Upper lobe of right lung (tissue), 1 donor: ENCODE measurements at regions not wholly inside any gene's neighbourhood (a gene's known extent, or its start where the extent isn't known, plus 50 kb on each side); places are given as distances from the start of the nearest gene placed in this dataset.
A peak's percentile ranks its signal among the peaks of the same experiment; 100 is the strongest.

Experiments used
- ATAC-seq: fragments of 200-7000 bp; cut with Tn5 transposase; one replicate; pipeline ENCODE4 v1.9.1; 2020; ENCODE audit warnings: mild to moderate bottlenecking, moderate library complexity
- DNase-seq: peaks from one replicate; pipeline ENCODE4 v3.0.0-alpha.2; 2020
- H3K27ac ChIP-seq: fragments of 200-600 bp; one replicate; pipeline ENCODE4 v1.8.0; 2022
- H3K27me3 ChIP-seq: fragments of 200-600 bp; one replicate; pipeline ENCODE4 v1.8.0; 2022; ENCODE audit warnings: mild to moderate bottlenecking
- H3K36me3 ChIP-seq: fragments of 200-600 bp; one replicate; pipeline ENCODE4 v1.8.0; 2022
- H3K4me1 ChIP-seq: fragments of 200-600 bp; one replicate; pipeline ENCODE4 v1.8.0; 2022
- H3K4me3 ChIP-seq: fragments of 200-600 bp; one replicate; pipeline ENCODE4 v1.8.0; 2022; ENCODE audit warnings: mild to moderate bottlenecking
- H3K9me3 ChIP-seq: fragments of 200-600 bp; one replicate; pipeline ENCODE4 v1.8.0; 2022
- intact Hi-C: fragments of 100-400 bp; cut with DNase I; formaldehyde crosslinking; loops from one replicate; pipeline ENCODE4 v1.11.0; 2022
- TF ChIP-seq, protein P1 (sequence below): fragments of 200-600 bp; IDR thresholded peaks from one replicate; pipeline ENCODE4 v1.8.0; 2022; ENCODE audit warnings: antibody characterized with exemption
- donor health status: DM: no; HTN: yes; CAD: no; lungs with severe emphysema.

DNA sequence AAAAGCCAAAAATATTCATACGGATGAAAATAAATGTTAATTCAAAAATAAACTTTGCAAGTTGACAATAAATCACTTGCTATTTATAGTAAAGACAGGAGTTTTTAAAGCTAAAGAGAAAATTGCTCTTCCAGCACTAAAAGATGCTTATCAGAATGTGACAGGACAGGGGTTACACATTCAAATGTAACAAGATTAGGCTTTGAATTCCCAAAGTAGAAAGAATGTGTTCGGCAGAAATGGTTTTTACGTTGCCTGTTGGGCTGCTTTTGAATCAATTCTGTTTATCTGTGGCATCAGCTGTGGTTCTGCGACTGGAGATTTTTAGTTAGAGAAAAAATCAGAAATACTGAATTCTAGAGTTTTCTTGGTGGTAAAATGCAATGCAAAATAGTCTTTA lies 669.4 kb downstream of the CPS1 start:
- H3K27me3 ChIP-seq: no peaks in the 10 kb centered on the region
- TF ChIP-seq, protein P1, sequence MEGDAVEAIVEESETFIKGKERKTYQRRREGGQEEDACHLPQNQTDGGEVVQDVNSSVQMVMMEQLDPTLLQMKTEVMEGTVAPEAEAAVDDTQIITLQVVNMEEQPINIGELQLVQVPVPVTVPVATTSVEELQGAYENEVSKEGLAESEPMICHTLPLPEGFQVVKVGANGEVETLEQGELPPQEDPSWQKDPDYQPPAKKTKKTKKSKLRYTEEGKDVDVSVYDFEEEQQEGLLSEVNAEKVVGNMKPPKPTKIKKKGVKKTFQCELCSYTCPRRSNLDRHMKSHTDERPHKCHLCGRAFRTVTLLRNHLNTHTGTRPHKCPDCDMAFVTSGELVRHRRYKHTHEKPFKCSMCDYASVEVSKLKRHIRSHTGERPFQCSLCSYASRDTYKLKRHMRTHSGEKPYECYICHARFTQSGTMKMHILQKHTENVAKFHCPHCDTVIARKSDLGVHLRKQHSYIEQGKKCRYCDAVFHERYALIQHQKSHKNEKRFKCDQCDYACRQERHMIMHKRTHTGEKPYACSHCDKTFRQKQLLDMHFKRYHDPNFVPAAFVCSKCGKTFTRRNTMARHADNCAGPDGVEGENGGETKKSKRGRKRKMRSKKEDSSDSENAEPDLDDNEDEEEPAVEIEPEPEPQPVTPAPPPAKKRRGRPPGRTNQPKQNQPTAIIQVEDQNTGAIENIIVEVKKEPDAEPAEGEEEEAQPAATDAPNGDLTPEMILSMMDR: no peak
- no peak overlapping the region for H3K27ac ChIP-seq
- no peak for DNase-seq
- H3K9me3 ChIP-seq: no peaks in the 10 kb centered on the region
- H3K36me3 ChIP-seq: no peaks in the 10 kb centered on the region
- H3K4me1 ChIP-seq: no peaks in the 10 kb centered on the region
- H3K4me3 ChIP-seq: no peak overlapping the region
- intact Hi-C loops: no loop called here
- ATAC-seq: no peak

DNA sequence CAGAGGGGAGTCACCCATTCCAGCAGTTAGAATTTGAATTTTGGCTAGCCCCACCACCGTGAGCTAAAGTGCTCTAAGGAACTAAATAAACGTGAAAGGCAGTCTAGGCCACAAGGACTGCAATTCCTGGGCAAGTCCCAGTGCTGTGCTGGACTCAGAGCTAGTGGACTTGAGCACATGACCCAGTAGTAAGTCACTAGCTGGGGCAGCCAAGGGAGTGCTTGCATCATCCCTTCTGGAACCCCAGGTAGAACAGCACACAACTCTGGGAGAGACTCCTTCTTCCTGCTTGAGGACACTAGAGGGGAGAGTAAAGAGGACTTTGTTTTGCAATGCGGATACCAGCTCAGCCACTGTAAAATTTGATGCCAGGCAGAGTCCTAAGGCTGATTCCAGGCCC lies 672.2 kb downstream of the CPS1 start:
- peak; percentile 96 for ATAC-seq
- Histone ChIP-seq H3K9me3 (no peaks in the 10 kb centered on the region), H3K36me3 (no peaks in the 10 kb centered on the region), H3K27me3 (no peaks in the 10 kb centered on the region), H3K27ac (no peak overlapping the region), H3K4me1 (no peaks in the 10 kb centered on the region), H3K4me3 (no peak overlapping the region)
- intact Hi-C loops: no loop called here
- peak; percentile 64 for DNase-seq
- TF ChIP-seq, protein P1: no peak

DNA sequence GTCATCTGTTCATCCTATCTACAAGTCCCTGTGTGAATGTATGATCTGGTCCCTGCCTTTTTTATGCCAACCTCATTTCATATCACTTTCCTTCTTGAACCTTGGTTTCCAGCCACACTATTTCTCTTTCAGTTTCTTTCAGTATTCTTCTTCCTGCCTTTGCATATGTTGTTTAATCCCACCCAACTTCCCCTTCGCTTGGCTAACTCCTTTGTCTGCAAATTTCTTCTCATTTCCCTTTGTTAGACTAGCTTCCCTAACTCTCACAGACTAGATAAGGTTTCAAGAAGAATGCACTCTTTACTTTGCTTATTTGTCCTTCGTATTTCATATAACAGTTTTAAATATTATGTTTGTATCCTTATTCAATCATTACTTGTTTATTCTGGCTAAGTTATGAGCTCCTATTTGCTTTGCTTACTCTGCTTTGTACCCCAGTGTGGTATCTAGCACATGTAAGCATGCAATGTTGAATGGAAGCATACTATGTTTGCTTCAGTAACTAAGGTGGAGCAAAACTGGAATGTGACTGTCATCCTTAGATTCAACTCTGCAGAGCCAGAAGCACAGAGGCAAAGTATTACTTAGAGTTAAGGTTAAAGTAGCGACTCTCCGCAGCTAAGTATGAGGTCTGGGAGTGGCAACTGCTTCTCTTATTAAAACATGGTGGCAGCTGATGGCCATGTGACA lies 681.3 kb downstream of the CPS1 start:
- ATAC-seq (no peak), DNase-seq (no peak)
- Histone ChIP-seq H3K4me1 (no peaks in the 10 kb centered on the region), H3K36me3 (no peaks in the 10 kb centered on the region), H3K27me3 (no peaks in the 10 kb centered on the region), H3K9me3 (no peaks in the 10 kb centered on the region), H3K27ac (no peak overlapping the region), H3K4me3 (no peak overlapping the region)
- intact Hi-C loops: no loop called here
- TF ChIP-seq, protein P1: no peak

DNA sequence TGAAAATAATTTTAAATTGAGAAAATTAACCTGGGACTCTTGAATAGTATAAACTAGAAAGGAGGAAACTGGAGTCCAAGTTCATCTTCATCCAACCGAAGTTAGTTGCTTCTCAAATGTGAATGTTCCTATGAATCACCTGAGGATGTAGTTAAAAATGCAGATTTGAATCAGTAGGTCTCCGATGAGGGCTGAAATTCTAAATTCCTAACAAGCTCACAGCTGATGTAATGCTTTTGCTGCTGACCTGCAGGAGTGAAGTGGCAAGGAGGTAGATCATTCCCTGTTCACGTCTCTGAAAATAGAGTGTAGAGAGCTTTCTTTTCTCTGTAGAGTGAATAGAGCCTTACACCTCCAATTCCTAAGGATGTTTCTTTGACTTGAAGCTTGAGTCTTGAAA lies 685.5 kb downstream of the CPS1 start:
- intact Hi-C loops: no loop called here
- DNase-seq: no peak
- ATAC-seq: no peak
- H3K36me3 ChIP-seq: no peaks in the 10 kb centered on the region
- no peak overlapping the region for H3K4me3 ChIP-seq
- TF ChIP-seq, protein P1: no peak
- H3K4me1 ChIP-seq: no peaks in the 10 kb centered on the region
- no peaks in the 10 kb centered on the region for H3K27me3 ChIP-seq
- no peak overlapping the region for H3K27ac ChIP-seq
- no peaks in the 10 kb centered on the region for H3K9me3 ChIP-seq

DNA sequence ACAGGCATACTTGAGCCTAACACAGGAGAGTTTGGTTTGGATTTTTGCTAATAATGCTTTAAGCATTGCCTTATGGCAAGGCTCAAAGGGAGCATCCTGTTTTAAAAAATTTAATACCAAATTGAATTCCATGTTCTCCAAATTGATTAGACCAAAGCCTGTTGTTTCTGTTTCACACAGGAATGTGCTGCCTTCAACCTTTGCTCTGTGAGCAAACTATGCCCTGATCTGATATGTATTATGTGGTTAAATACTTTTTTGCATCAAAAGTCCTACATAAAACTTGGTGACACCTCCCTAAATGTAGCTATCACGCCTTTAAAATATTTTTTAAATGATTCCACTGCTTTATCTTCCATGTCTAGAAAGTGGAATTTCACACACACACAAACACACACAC lies 691.4 kb downstream of the CPS1 start:
- TF ChIP-seq, protein P1: no peak
- no peaks in the 10 kb centered on the region for H3K36me3 ChIP-seq
- H3K27ac ChIP-seq: no peak overlapping the region
- ATAC-seq (no peak), DNase-seq (no peak)
- no peaks in the 10 kb centered on the region for H3K27me3 ChIP-seq
- H3K4me1 ChIP-seq: no peaks in the 10 kb centered on the region
- intact Hi-C loops: no loop called here
- H3K4me3 ChIP-seq: no peak overlapping the region
- H3K9me3 ChIP-seq: no peaks in the 10 kb centered on the region

DNA sequence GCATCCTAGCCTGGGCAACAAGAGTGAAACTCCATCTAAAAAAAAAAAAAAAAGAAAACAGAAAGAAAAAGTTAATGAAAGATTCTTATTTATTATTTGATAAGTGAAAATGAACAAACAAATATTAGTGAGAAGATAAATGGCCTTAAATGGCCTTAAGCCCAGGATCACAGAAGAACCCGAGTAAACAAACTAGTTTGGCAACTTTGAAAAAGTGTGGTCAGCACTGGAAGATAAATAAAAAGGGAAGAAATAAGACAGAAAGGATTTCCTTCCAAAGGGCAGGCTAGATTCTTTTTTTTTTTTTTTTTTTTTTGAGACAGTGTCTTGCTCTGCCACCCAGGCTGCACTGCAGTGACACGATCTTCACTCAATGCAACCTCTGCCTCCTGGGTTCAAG lies 692.4 kb downstream of the CPS1 start:
- ATAC-seq (no peak), DNase-seq (no peak)
- Histone ChIP-seq H3K27ac (no peak overlapping the region), H3K4me3 (no peak overlapping the region), H3K4me1 (no peaks in the 10 kb centered on the region), H3K36me3 (no peaks in the 10 kb centered on the region), H3K27me3 (no peaks in the 10 kb centered on the region), H3K9me3 (no peaks in the 10 kb centered on the region)
- intact Hi-C loops: no loop called here
- TF ChIP-seq, protein P1: no peak
